ENCODE measurements at regions not wholly inside any gene's neighbourhood (a gene's known extent, or its start where the extent isn't known, plus 50 kb on each side); places are given as distances from the start of the nearest gene placed in this dataset.

DNA sequence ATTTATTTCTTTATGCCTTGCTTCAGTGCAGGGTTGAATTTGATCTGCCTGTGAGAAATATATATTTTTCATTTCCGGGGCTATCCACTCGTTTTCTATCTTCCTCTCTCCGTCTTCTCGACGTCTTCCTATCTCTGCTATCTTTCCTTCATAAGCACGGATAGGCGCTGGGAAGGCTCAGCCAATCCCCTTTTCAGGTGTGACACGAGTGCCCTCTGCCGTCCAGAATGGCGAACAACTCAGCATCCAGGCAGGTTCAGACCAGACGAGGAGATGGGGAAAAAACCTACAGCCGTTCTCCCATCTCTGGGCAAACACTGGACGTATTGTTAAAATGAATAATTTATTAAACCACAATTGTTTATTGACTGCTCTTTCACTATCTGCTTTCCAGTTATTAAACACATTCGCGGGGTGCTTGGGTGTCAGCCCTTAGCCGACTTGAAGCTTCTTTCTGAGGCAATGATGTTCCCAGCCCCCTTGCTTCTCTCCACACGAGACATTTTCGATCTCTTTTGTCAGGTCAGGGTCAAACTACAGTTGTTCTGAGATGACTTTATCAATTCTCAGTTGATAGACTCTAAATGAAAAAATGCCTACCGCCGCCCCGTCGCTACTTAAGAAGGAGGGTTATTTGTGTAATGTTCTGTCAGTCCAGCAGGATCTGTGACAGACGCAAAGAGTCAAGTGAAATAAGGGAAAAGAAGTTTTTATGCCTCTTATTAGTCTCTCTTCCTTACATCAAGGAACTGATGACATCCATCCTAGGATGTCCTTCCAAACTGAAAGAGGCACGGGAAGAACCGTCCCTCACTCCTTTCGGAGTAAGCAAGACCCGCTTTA is 96.3 kb upstream of the NOCT start:
- DNase-seq: peak; percentile 16

DNA sequence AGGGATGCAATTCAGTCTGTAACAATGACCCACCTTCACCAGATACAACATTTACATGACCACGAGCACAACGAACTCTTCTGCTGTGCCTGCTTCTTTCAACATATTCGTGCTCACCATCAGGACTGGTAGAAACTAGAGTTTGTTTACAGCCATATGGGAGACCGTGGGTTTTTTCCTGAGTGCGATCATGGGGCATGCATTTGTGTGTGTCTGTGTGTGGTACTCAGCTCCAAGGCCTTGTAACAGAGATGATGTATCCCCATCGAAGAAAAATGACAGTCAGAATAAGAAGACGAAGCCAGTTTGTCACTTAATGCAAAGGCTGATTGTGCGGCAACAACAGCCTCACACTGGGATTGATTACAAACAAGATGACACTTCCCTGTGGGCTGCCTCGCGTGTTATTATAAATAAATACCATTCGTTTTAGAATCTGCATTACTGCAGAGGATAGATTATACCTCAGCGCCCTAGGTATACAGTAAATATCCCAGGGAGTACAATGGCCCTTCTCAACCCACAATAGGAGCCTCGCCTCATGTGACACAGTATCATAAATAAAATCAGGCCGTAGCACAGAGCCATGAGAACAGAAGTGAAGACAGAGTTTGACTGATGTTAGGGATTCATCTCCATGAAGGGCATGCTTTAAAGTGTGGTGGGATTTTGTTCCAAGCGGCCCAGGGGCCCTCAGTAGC is 97.3 kb upstream of the NOCT start:
- no peak for DNase-seq

DNA sequence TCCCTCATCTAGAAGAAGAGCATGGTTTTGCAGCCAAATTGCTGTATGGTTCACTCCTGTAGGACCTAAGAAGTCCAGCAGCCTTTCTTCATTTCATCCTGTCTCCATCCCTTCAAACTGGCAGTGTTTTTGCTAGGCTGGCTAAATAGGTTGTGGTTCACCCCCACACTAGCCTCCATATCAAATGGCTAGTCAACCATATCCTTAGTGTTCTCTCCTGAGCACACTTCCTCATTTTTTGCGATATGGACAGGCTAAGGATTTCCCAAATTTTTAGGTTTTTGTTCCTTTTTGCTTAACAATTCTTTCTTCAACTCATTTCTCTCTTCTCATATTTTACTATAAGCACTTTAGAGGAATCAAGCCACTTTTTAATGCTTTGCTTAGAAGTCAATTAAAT is 98.8 kb upstream of the NOCT start:
- DNase-seq: no peak

DNA sequence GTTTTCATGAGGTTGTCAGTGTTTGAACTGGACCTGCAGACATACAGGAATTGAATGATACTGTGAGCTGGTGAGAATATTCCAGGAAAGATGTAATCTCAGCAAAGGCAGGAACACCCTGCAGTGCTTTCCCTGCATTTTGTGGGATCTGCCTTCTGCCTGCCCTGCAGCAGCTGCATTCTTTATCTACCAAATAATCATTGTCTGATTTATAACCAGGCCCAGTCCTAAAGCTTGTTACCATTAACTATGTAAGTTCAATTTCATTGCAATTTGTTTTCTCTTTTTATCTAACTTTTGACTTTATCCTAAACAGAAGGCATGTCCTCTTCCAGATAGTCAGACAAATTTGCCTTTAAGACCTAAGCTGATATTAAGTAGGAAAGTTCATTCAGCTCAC is 99.8 kb upstream of the NOCT start:
- no peak for DNase-seq

DNA sequence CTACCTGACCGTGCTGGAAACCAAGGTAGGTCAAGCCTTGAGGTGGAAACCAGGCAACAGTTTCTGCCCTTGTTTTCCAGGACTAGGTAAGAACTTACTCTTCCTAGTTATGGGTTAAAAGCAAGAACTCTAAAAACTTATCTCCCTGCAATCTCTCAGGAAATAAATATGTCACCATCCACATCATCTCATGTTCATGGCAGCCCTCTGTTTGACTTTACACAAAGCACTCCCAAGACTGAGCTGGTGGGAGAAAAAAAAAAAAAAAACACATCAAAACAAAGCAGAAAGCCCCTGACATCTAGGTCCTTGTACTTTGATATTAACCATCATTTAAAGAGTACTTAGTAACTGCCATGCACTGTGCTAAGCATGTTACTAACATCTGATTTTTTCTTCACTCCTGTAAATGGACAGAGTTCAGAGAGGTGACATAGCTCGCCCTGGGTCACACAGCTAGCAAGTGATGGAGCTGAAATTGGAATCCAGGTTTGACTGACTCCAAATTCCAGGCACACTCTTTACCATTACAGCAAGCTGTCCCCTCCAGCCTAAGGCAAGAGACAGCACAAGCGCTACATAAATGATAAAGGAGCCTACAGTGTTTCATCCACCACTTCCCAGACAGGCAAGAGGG is 102.8 kb upstream of the NOCT start:
- no peak for DNase-seq

DNA sequence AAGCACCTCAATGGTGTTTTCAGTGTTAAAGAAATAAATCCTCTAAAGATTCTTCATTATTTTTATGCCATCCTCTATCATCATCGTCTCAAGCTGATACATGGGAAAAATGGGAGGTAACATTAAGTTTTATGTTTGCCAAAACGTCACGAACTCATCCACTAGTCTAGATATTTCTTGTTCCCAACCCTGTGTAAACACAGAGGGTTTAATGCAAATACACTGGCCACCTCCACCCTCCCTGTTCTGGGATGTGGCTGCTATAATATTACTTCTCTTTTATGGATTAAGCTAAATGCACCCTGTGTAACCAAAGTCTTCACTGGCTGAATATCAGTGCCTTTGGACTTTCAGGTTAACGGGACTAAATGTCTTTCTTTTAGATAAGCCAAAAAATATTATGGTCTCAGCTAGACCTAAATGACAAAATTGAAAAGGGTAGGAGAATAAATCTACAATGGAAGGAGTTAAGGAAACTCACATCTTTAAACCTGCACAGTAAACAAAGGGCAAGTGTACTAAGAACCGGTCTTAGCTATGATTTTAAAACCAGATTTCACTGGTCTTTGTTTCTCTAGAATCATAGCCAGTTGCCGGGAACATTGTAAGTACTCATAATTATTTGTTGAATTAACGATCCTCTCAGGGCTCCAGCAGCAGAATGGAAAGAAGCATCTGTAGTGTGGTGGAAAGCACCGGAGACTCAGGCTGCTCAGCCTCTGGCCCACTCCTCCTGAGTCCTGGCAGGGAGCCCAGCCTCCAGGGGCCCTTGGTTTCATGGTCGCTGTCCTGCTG is 103.5 kb upstream of the NOCT start:
- peak; percentile 82 for DNase-seq

DNA sequence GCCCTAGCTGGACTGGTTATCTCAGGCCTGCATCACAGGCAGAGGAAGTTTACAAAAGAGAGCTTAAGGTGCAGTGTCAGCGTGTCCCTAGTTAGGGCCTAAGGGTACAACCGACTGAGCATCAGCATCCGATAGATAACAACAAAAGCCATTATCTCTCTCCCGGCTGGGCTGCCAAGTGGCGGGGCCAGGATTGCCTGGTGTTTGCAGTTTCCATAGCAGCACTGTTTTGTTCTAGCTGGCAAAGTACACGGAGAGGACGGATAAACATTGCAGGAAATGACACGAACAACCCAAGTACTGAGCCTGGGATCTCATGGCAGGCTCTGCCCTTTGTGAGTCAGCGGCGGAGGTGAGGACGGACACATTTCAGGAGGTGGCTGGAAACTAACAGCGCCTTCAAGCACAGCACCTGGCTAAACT is 104.7 kb upstream of the NOCT start:
- peak; percentile 95 for DNase-seq

DNA sequence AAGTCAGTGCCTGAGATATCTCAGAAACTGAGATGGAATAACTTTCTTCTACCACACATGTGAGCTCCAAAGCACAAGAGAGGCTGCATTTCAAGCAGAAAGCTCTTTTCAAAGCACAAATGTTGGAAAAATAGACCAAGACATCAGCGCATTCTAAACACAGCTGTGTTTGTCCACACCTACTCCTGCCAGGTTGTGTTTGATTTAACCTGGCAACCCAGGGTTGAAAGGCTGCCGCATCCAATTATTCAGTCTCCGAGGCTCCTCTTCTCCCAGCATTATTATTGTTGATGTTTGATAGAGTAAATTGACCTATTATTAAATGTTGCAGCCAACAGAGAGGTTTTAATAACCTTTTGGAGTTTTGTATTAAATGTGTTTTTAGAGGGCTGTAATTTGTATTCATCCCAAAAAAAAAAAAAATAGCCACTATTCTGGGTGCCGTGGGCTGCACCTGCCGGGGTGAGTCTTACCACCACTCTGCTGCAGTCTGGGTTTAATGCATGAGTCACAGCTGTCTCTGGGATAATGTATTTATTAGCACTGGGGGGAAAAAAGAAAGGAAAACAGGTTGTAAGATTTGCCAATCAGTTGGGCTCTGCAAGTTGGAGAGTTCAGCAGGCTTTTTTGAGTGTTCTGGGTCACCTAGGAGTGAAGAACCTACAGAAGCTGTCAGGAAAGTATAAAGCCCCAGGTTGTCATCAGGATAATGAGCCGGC is 105.2 kb upstream of the NOCT start:
- peak; percentile 95 for DNase-seq

DNA sequence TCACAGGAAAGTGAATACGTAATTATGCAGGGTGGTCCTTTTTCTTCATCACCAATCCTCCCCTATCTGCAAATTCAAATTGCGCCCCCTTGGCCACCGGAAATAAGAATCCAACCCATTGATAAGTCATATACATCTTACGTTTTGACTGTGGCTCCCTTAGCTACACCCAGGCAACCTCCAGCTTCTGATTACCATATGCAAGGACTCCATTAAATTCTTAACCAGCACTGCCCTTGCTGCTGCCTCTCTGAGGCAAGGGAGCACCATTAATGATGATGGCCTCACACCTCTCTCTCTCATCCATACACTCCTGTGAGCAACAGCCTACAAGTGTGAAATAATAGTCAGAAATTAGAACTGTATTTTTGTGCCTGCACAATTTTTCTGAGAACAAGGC is 106.0 kb upstream of the NOCT start:
- no peak for DNase-seq

DNA sequence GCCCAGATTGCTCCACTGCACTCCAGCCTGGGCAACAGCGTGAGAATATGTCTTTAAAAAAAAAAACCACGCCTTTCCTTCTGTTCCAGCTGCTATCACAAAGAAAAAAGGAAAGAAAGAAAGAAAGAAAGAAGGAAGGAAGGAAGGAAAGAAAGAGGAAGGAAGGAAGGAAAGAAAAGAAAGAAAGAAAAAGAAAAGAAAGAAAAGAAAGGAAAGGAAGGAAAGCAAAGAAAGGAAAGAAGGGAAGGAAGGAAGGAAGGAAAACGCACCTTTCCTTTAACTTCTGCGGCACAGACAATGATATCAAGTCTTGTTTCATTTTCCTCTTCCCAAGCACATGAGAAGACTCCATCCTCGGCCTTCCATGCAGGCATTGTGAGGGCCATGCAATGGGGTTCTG is 107.4 kb upstream of the NOCT start:
- no peak for DNase-seq

DNA sequence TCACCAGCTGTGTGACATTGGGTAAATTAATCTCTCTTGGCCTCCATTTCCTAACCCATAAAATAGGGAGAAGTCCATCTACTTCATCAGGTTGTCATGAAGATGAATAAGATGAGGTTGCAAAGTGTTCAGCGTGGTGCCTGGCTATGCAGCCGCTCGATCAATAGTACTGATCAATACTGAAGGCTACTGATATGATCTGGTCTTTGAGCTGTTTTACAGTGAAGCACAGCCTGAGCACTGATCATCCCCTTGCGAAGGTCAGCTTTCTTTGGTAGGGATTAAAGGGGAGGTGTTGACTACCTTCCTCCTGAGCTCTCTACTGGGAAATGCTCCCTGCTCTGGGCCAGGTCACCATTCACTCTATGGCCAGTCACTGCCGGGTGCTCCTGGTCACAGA is 108.4 kb upstream of the NOCT start:
- DNase-seq: no peak

DNA sequence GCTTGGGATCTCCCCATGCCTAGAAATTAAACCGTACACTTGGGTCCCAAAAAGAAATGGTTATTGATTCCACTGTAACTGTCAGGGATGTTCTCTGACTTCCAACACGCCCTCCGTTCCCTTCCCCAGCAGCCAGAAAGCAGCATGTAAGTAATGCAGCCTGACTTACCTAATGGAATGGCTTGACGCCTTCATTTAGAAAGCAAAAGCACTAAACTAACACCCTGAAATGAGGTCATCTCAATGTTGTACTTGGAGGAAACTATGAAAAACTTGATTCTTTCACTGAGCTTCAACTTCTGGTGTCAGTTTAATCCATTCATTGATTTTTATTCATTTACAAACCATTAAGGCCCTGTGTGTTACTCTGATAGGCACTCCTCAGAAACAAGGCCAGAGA is 110.8 kb upstream of the NOCT start:
- DNase-seq: no peak

DNA sequence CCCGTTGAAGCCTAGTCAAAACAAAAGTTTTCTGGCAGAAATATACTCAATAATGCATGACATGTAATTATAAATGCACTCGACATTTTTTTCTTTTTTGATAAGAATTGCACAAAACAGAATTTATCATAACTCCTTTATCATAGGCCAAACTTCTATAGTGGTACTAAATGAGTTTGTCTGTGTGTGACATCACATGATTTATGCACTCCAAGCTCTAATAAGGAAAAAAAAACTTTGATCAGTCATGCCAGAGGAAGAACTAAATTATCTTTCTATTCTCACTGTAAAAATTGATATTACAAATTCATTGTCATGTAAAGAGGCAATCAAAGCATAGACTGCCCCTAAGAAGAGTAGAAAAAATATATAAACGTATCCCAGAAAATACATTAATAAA is 112.4 kb upstream of the NOCT start:
- DNase-seq: no peak

DNA sequence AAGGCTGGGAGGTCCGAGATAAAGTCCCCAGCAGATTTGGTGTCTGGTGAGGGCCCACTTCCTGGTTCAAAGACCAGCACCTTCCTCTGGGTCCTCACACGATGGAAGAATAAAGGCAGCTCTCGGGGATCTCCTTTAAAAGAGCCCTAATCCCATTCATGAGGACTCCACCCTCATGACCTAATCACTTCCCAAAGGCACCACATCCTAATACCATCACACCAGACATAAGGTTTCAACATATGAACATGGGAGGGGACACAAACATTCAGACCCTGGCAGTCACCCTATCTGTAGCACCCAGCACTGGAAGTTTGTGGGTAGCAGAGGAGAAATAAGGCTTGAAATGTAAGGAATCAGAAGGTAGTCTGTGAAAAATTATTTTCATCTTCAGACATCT is 112.9 kb upstream of the NOCT start:
- DNase-seq: no peak

DNA sequence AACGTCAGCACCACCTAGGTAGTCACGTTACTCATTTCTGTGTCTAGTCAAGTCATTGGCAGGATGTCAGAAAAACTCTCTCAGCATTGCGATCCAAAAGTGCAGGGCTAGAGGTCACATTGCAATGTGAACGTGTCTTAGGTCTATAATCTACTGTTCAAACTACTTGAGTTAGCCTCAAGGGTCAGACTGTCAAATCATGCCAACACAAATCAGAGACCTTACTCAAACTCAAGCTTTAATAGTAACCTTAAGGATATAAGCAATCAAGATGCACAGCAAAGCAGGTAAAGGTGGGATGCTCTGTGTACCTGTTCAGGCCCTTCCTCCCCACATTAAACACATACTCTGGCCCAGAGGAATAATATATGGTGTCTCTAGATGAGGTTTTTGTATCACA is 114.4 kb upstream of the NOCT start:
- DNase-seq: no peak

DNA sequence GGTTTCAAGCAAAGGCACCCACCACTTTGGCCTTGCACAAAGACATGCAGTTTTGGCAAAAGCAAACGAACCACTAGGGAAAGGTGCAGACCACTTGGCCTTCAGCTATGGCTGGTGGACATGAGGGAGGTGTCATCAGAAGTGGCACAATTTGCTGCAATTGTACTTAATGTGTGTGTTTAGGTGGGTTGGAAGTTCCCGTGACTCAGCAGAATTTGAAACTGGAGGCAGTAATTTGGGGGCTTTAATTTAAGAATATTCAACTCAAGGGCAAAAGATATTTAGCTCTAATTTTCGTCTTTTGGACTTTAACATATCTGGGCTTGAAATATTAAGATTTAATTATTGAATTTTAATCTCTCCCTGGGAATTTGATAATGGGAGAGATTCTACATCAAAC is 115.6 kb upstream of the NOCT start:
- DNase-seq: no peak

DNA sequence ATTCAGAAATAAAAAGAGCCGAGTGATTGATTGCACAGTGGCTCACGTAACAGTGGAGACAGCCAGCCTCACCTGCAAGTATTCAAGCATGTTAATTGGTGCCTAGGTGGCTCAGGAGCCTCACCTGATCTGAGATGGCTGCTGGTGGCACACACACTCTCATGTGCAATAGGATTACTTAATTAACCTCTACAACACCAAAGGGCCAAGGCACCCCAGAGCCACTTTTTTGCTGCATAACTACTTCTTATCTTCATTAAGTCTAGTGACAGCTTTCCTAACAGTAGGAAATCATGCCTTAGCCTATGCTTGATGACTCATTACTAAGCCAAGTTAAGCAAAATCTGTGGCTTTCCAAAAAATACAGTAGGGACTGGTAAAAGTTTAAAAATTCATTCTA is 117.3 kb upstream of the NOCT start:
- DNase-seq: peak; percentile 28

DNA sequence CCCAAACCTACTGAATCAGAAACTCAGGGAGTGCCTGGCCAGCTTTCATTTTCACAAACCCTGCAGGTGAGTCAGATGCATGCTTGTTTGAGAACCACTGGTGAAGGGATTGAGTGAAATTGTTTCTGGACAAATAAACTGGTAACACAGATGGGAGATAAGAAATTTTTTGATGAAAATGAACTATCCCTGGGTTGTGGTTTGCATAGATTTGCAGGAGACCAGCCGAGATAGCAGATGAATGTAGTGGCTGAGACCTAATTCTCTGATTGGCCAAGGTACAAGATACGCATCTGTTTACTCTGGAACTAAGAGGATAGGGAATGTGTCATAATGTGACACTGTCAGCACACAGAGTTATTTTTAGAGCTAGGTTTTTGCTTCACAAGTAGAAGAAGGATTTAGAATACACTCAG is 117.8 kb upstream of the NOCT start:
- DNase-seq: peak; percentile 64

DNA sequence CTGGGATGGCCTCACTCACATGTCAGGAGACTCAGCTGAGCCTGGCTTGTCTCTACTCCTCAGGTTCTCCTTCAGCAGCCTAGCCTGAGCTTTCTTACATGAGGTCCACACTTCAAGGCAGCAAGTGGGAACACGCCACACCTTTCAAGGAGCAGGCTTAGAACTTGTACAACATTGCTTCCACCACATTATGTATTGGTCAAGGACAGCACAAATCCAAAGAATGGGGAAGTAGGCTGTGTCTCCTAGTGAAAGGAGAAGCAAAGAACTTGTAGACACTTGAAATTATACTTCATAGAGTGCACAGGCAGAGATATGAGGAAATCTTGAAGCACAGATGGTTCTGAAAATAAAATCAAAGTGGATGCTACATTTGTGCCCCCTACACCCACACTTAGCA is 120.9 kb upstream of the NOCT start:
- DNase-seq: no peak

DNA sequence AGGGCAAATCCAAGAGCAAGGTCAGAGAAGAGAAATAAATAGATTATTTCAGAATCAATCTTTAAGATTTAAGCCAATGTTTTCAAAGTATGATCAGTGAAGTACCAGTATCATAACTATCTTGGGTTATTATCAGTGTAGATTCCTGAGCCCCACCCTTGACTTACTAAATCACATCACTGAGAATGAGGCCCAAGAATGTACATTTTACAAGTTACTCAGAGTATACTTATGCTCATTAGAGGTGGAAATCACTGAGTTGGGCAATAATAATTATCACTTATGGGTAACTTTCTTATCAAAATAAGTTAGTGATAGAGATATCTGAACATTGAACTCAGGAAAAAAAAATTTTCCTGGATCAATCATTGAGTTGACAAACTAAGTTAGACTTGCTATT is 121.6 kb upstream of the NOCT start:
- no peak for DNase-seq

DNA sequence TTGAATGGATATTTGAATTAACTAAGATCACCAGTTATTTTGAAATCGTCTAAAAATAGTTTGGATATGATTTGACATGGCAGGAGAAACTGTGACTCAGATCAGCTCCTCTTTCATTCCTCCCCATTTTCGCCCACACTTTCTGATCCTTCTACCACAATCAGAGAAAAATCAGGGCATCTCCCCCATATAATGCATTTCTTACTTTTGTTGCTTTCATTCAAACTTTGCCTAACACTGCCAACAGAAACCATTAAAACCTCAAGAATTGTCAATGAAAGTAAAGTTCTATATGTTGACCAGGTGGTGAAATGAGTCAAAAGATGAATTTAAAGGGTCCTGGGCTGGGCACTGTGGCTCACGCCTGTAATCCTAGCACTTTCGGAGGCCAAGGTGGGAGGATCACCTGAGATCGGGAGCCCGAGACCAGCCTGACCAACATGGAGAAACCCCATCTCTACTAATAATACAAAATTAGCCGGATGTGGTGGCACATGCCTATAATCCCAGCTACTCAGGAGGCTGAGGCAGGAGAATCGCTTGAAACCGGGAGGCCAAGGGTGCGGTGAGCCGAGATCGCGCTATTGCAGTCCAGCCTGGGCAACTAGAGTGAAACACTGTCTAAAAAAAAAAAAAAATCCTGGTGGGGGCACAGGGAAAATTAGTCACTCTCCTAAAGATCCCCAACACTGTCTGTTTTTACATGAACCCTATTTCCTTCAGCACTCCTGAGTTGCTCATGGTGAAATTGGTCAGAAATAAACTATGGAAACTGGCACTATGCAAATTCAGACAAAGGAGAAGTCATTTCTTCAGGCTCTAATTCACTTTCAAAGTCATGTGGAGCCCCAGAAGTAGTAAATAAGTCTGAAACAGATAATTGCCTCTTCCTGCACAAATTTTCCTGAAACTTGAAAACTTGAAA is 122.8 kb upstream of the NOCT start:
- no peak for DNase-seq

All from DMS79 (cell line).